Lung (tissue), 11 donors: ENCODE measurements at regions not wholly inside any gene's neighbourhood (a gene's known extent, or its start where the extent isn't known, plus 50 kb on each side); places are given as distances from the start of the nearest gene placed in this dataset.

Experiments used
- ATAC-seq: fragments of 200-7000 bp; cut with Tn5 transposase; one replicate; pipeline ENCODE4 v1.9.1; 2020; ENCODE audit warnings: moderate number of reproducible peaks; ENCODE audit not compliant: insufficient read depth, low FRiP score
- DNase-seq, 3 donors: peaks; one replicate each; pipeline ENCODE4 v3.0.0-alpha.2; 2013 to 2017
- H3K27ac ChIP-seq, 2 donors: one replicate each; pipeline ENCODE4 v1.5.1; 2013; ENCODE audit warnings: mild to moderate bottlenecking in 2 of 2, moderate library complexity in 2 of 2, control low read depth in 1 of 2, inconsistent platforms in 1 of 2, low read depth in 1 of 2, low read length in 1 of 2
- H3K27me3 ChIP-seq, 3 donors: one replicate each; pipeline ENCODE4 v1.5.1; 2013; ENCODE audit warnings: low read length in 2 of 3; ENCODE audit not compliant: control insufficient read depth in 3 of 3, insufficient read depth in 3 of 3
- H3K36me3 ChIP-seq, 4 donors: one replicate each; pipeline ENCODE4 v1.5.1; 2013; ENCODE audit warnings: low read length in 4 of 4, mild to moderate bottlenecking in 1 of 4, moderate library complexity in 1 of 4; ENCODE audit not compliant: control insufficient read depth in 4 of 4, insufficient read depth in 4 of 4
- H3K4me1 ChIP-seq, 5 donors: one replicate each; pipeline ENCODE4 v1.5.1; 2013; ENCODE audit warnings: low read length in 5 of 5, mild to moderate bottlenecking in 2 of 5, moderate library complexity in 1 of 5; ENCODE audit not compliant: control insufficient read depth in 5 of 5, insufficient read depth in 5 of 5
- H3K4me3 ChIP-seq: one replicate; pipeline ENCODE4 v1.5.1; 2013; ENCODE audit warnings: mild to moderate bottlenecking, control low read depth, moderate library complexity
- H3K9ac ChIP-seq, 2 donors: one replicate each; pipeline ENCODE4 v1.5.1; 2013; ENCODE audit warnings: low read length in 2 of 2, control low read depth in 1 of 2; ENCODE audit not compliant: insufficient read depth in 1 of 2
- H3K9me3 ChIP-seq, 4 donors: one replicate each; pipeline ENCODE4 v1.5.1; 2013; ENCODE audit warnings: low read length in 3 of 4, mild to moderate bottlenecking in 1 of 4, moderate library complexity in 1 of 4; ENCODE audit not compliant: control insufficient read depth in 4 of 4, insufficient read depth in 3 of 4
- WGBS, 2 donors: extraction: QIAGEN DNeasy Blood & Tissue Kit; methylation state at CpG; one replicate each; pipeline ENCODE4 v1.1.7; 2013; 5-methylcytosine and 5-hydroxymethylcytosine counted together
- TF ChIP-seq, protein P1 (sequence below): IDR thresholded peaks from 2 replicates; pipeline ENCODE4 v1.5.1; 2012; ENCODE audit warnings: mild to moderate bottlenecking; ENCODE audit errors: control extremely low read depth, extremely low read depth
- donor health status: control.
- donor health status: control.
- donor health status: Bipolar disorder and iron deficiency.
- donor health status: healthy.
- donor health status: DM: yes; HTN: yes; CAD: no.

DNA sequence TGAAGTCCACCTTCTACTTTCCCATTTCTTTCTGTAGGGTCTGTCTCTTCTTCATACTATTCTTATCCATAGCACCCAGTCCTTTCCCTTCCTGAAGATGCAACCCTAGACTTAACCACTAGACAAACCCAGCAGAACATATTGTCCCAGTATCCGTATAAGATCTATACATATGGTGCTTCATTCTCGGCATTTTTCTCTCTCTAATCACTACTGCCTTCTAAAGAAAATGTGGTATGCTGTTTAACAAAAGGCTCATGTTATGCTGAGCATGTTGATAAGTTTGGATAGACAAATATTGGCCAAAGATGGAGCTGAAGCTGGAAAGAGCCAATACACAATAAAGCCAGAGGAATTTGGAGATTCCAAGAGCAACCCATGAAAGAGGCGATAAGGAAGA, 212.6 kb downstream of the MAFB start:
- no peak overlapping the region for H3K27ac ChIP-seq
- WGBS, 2 donors: 92 to 98% methylated on average over 3 of the region's 3 CpGs
- ATAC-seq: no peak

DNA sequence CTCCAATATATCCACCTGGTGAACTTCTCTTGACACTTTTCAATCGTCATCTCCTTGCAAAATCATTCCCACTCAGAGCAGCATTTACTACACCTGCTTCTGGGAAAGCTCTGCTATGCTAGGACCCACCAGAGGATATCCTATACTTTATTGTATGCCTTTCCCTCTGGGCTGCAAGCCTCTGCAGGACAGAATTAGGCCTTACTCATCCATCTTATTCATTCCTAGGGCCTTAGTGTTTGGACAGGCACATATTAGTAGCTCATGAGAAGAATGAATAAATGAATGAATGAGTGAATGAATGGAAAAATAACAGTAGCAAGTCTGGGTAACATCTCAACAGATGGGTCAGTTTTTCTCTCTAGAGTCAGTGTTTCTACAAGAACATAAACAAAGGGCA, 216.1 kb downstream of the MAFB start:
- Histone ChIP-seq H3K4me1 (peaks cover 0 to 6% (median 0%) of the 10 kb centered on the region in 5 donors), H3K27ac (no peak overlapping the region), H3K36me3 (no peaks in the 10 kb centered on the region), H3K9ac (no peak overlapping the region), H3K27me3 (no peaks in the 10 kb centered on the region), H3K9me3 (no peaks in the 10 kb centered on the region), H3K4me3 (no peak overlapping the region)
- 84 to 90% methylated on average over 1 of the region's 1 CpG for WGBS, 2 donors
- ATAC-seq (no peak), DNase-seq (no peak)
- TF ChIP-seq, protein P1, sequence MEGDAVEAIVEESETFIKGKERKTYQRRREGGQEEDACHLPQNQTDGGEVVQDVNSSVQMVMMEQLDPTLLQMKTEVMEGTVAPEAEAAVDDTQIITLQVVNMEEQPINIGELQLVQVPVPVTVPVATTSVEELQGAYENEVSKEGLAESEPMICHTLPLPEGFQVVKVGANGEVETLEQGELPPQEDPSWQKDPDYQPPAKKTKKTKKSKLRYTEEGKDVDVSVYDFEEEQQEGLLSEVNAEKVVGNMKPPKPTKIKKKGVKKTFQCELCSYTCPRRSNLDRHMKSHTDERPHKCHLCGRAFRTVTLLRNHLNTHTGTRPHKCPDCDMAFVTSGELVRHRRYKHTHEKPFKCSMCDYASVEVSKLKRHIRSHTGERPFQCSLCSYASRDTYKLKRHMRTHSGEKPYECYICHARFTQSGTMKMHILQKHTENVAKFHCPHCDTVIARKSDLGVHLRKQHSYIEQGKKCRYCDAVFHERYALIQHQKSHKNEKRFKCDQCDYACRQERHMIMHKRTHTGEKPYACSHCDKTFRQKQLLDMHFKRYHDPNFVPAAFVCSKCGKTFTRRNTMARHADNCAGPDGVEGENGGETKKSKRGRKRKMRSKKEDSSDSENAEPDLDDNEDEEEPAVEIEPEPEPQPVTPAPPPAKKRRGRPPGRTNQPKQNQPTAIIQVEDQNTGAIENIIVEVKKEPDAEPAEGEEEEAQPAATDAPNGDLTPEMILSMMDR: no peak

More for the DNA sequence above, 212.6 kb downstream of the MAFB start:
- no peak overlapping the region for H3K9ac ChIP-seq
- no peak for DNase-seq
- H3K4me1 ChIP-seq: peaks cover 0 to 4% (median 0%) of the 10 kb centered on the region in 5 donors
- no peaks in the 10 kb centered on the region for H3K36me3 ChIP-seq
- no peaks in the 10 kb centered on the region for H3K9me3 ChIP-seq
- TF ChIP-seq, protein P1: no peak
- no peaks in the 10 kb centered on the region for H3K27me3 ChIP-seq
- no peak overlapping the region for H3K4me3 ChIP-seq

DNA sequence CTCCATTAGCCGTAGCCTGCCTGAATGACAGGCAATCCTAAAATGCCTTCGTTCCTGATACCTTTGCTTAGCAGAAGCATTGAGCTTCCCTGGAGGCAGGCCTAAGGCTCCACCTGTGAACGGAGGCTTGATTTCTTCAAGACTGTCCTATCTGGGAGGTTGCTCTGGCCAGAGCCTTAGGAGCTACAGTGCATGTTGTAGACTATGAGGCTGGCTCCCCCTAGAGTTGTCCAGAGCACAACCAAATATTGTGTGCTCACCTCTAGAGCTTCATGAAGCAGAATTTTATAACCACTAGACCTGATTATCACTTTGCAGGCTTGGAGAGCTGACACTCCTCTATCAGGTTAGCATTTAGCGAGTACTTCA, 217.8 kb downstream of the MAFB start:
- no peak for ATAC-seq
- 93 to 94% methylated on average over 4 of the region's 4 CpGs for WGBS, 2 donors
- H3K4me1 ChIP-seq: peaks cover 0 to 6% (median 0%) of the 10 kb centered on the region in 5 donors
- no peak overlapping the region for H3K4me3 ChIP-seq
- no peaks in the 10 kb centered on the region for H3K36me3 ChIP-seq
- H3K27me3 ChIP-seq: no peaks in the 10 kb centered on the region
- no peaks in the 10 kb centered on the region for H3K9me3 ChIP-seq
- peak in 2 of 3 donors; percentile 30 to 37 for DNase-seq
- H3K9ac ChIP-seq: no peak overlapping the region
- TF ChIP-seq, protein P1: no peak
- H3K27ac ChIP-seq: no peak overlapping the region
